SIG-M5 treated with dmso at 0.1 percent for 504 hours (cell line): ENCODE measurements at regions not wholly inside any gene's neighbourhood (a gene's known extent, or its start where the extent isn't known, plus 50 kb on each side); places are given as distances from the start of the nearest gene placed in this dataset.

Source experiments
- DNase-seq: peaks from one replicate; lab custom pipeline; 2025; ENCODE audit not compliant: unreplicated experiment; lab: John Stamatoyannopoulos, UW

GRCh38 chr4:159003420-159004253 lies 99.2 kb upstream of the RAPGEF2 start:
- no peak for DNase-seq

GRCh38 chr4:159006202-159006601 lies 96.7 kb upstream of the RAPGEF2 start:
- no peak for DNase-seq

GRCh38 chr4:159008671-159009070 lies 94.2 kb upstream of the RAPGEF2 start:
- DNase-seq: no peak

DNA sequence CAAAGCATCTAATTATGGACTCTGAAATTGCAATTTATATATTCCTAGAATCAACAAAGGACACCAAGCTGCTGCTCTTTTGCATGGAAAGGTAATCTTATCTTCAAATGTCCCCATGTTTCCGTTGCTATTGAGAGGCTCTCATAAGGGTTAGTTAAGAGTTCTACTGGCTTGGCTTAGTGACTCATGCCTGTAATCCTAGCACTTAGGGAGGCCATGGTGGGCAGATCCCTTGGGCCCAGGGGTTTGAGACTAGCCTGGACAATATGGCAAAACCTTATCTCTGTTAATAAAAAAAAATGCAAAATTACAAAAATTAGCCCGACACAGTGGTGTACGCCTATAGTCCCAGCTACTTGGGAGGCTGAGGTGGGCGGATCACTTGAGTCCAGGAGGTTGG lies 93.4 kb upstream of the RAPGEF2 start:
- DNase-seq: no peak

DNA sequence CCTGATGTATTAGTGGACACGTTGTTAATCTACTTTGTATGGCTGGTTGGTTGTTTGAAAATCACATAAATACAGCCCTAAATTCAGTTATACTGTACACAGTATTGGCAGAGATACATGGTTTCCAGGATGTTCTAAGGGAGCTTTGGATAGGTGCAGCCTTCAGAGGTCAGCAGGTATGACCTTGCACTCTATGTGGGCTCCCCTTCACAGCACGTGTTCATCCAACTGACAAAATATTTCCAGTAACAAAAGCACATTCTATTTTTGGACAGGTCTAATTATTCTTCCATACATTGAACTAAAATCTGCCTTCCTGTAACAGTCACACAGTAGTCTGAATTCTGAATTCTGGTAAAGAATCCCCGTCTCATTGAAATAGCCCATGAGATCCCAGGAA lies 92.8 kb upstream of the RAPGEF2 start:
- no peak for DNase-seq

DNA sequence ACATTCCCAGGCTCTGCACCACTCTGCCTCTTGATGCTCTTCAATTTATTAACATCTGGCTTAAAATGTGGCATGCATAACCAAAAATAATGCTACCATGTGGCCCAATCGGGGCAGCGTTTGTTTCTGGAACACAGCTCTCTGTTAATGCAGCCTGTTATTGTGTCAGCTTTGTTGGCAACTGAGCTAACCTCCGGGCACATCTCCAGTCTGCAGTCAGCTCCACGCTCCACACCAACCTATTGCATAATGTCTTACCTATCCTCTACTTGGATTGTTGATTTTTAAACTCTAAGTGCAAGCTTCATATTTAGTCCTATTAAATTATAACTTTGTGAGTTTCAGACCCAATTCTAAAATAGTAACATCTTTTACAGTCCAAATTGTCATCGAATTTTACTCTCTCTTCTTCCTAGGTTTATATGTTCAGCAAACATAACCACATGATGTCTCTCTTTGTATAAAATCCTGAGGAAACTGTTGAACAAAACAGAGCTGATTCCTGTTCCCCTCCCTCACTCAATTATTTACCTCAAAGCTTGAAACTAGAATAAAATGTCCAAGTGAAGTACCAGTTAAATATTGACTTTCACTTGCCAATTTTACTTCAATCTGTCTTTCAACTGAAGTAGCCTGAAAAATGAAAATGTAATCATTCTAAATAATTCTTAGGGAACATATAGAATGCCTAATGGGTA lies 92.2 kb upstream of the RAPGEF2 start:
- DNase-seq: no peak

DNA sequence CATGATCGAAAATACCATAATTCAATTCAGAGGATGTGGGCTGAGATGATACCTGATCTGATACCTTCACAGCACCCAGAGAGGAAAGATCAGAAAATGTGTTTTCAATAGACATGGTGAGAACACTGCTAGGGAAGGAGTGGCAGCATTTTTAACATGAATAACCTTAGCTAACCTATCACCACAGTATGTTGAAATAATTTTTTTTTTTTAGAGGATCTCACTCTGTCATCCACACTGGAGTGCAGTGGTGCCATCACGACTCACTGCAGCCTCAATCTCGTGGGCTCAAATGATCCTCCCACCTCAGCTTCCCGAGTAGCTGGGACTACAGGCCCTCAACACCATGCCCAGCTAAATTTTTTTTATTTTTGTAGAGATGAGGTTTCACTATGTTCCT lies 90.5 kb upstream of the RAPGEF2 start:
- DNase-seq: no peak

DNA sequence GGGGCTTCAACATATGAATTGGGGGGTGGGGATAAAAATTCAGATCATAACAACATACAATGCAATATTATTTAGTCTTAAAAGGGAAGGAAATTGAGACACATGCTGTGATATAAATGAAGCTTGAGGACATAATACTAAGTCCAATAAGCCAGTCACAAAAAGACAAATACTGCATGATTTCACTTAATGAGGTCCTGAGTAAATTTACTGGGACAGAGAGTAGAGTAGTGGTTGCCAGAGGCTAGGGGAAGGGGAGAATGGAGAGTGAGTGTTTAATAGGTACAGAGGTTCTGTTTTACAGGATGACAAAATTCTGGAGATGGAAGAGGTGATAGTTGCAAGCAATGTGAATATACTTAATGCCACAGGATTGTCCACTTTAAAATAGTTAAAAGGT lies 89.2 kb upstream of the RAPGEF2 start:
- no peak for DNase-seq

GRCh38 chr4:159014859-159015258 lies 88.0 kb upstream of the RAPGEF2 start:
- no peak for DNase-seq

DNA sequence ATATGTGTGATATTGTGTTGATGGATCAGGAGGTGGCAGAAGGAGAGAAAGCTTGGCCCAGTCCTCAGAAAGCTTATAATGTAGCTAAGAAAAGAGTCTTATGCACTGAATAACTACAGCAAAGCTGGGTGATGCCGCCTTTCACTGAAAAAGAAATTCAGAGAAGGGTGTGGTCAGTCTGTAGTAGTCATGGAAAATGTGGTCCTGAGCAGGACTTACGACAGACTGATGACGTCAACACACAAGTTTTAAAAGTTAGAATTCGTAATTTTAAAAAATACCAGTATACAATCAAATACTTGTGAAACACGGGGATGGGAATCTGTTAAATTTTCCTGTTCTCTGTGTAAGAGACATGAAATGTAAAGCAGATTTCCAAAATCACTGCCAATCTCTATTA lies 87.0 kb upstream of the RAPGEF2 start:
- no peak for DNase-seq

- DNase-seq: no peak
Observed at GRCh38 chr4:159016593-159017024, 86.3 kb upstream of the RAPGEF2 start.

- DNase-seq: peak; percentile 9
Observed at GRCh38 chr4:159017323-159018026, 85.4 kb upstream of the RAPGEF2 start.

- DNase-seq: no peak
Observed at GRCh38 chr4:159018062-159018629, 84.7 kb upstream of the RAPGEF2 start.

DNA sequence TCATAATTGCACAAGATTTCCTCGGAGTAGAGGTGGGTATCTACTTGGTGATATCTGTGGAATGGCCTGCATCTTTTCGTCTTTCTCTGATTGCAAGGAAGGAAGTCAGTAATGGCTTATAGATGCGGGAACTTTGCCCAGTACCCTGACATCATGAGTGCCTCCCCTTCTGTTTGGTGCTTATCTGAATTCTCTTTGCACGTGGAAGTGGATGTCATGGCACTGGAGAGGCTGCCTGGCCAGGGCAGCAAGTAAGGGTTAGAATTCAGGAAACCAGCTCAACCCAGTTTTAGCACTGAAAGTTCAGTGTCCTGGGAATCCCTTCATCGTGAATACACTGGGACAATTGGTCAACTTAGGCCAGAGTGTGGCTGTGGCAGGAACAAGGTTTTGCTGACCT lies 83.5 kb upstream of the RAPGEF2 start:
- DNase-seq: no peak

- no peak for DNase-seq
Observed at GRCh38 chr4:159021597-159022385, 81.1 kb upstream of the RAPGEF2 start.

DNA sequence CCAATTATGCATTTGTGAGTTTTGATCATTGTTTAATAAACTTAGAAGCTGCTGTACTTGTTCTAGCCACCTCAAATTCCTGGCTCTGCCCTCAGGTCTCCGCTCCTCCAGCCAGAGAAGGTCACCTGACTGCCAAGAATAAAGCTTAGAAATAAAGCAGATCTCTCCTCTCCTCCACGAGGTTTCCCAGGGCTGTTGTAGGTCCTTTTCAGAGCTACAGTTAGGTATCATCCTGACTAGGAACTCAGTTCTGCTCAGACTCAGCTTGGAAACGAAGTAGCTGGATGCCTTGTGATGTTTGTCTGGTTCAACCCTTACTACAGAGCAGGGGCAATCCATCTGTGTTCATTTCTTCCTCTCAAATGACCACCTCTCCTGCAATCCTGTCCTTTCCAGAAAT lies 79.1 kb upstream of the RAPGEF2 start:
- no peak for DNase-seq

- no peak for DNase-seq
Observed at GRCh38 chr4:159024266-159024665, 78.6 kb upstream of the RAPGEF2 start.

DNA sequence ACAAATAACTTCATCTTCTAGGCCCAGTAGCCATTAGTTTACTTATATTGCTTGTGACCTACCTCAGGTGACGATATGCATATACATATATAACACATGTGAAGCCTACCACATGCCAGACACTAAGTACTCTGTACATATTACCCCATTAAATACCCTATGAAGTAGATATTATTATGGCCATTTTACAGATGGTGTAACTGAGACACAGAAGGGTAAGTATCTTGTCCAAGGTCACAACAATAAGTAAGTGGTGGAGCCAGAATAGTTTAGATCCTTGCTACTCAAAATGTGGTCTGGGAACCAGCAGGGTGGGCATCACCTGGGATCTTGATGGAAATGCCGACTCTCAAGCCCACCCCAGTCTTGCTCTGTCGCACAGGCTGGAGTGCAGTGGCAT lies 78.1 kb upstream of the RAPGEF2 start:
- DNase-seq: no peak

GRCh38 chr4:159026329-159026728 lies 76.5 kb upstream of the RAPGEF2 start:
- no peak for DNase-seq

GRCh38 chr4:159027535-159027934 lies 75.3 kb upstream of the RAPGEF2 start:
- no peak for DNase-seq

DNA sequence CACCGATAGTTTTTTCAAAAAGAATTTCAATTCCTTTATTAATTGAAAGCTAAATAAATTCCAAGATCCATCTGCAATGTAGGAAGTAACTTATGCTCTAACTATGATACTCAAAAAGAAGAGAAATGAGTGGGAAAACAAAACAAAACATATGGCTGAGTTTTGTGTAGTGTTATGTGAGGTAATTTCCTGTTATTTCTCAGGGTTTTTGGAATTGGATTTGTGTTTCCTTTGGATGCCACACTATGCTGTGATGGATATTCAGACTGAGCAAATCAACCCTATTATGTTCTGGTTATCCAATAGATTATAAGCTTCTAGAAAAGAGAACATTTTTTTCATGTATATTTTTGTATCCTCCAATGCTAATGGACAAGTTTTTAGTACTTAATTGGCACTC lies 73.4 kb upstream of the RAPGEF2 start:
- DNase-seq: no peak
